NCI-H146 (cell line): ENCODE measurements at regions not wholly inside any gene's neighbourhood (a gene's known extent, or its start where the extent isn't known, plus 50 kb on each side); places are given as distances from the start of the nearest gene placed in this dataset.
"Not testable (repeated sequence)": the region's sequence is repeated elsewhere in the genome, so short reads cannot be mapped to it uniquely, and the experiment has no call there.

Experiments
- DNase-seq: peaks from one replicate; lab custom pipeline; 2025; lab: John Stamatoyannopoulos, UW

GRCh38 chr7:152949790-152950189, 190.2 kb downstream of the ACTR3B start:
- no peak for DNase-seq

DNA sequence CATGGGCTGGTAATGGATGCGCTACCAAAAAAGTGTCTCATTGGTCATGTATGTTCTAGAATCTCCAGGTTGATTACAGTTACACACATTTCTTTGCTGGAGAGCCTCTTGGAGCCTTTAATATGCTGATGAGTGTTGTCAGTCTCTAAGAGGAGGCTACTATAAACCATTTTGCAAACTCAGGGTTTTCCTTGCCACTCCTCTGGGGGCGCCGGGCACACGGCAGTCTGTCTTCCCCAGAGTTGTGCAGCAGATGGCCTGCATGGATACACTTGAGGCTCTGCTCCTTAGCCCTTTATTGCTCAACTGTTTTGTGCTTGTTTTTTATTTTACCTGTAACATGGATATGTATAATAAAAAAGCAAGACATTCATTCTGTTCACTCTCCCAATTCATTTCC, 196.5 kb downstream of the ACTR3B start:
- no peak for DNase-seq

GRCh38 chr7:152959610-152960009, 200.1 kb downstream of the ACTR3B start:
- DNase-seq: no peak

DNA sequence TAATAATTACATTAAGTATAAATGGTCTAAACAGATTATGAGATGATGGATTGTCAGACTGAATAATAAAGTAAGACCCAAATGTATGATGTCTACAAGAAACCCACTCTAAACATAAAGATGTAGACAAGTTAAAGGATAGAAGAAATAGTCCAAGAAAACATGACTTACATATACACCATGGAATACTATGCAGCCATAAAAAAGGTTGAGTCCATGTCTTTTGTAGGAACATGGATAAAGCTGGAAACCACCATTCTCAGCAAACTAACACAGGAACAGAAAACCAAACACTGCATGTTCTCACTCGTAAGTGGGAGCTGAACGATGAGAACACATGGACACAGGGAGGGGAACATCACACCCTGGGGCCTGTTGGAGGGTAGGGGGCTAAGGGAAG, 202.2 kb downstream of the ACTR3B start:
- not testable (repeated sequence) for DNase-seq

DNA sequence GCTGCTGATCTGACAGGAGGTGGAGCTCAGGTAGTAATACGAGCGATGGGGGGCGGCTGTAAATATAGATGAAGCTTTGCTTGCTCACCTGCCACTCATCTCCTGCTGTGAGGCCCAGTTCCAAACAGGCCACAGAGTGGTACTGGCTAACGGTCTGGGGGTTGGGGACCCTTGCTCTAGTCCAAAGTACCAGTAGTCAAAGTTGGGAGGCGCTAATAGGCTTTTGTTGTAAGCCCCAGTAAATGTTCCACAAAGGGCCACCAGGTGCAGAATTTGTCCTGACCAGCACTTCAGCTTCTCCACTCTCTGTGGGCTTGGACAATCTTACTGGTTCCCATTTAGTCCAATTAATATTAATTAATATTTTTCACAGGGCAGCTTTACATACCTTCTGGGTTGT, 206.6 kb downstream of the ACTR3B start:
- no peak for DNase-seq

DNA sequence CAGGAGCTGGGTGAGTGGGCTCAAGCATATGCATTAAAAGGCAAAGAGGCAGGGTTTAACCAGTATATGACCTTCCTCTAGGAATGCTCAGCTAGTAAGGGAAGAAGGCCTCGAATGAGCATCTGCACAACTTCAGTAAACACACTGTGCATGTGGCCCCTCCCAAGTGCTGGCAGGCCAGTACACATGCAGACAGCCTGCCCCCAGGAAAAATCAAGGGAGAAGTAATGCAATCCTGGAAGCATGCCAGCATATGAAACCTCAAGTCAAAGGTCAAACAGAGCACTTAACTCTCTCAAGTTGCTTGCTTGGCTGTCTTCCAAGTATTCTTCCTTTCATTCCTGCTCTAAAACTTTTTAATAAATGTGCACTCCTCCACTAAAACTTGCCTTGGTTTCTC, 208.4 kb downstream of the ACTR3B start:
- DNase-seq: no peak

GRCh38 chr7:152968514-152968913, 209.0 kb downstream of the ACTR3B start:
- DNase-seq: no peak

DNA sequence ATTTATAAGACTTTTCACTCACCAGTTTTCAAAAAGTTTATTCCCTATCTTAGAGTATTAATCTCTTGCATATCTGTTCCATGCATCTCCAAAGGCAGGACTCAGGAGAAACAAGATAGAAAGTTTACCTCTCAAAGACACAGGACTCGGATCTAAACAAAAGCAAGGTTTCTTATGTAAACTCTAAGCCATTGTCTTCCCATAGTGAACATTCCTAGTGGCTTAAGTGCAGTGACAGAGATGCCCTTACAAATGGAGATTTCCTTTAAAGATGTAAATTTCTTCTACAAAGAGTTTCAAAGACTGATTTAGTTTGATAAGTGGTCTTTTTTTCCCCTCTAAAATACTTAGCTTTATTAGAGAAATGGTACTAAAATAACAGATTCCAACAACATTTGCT, 209.8 kb downstream of the ACTR3B start:
- DNase-seq: no peak

GRCh38 chr7:152969839-152970238, 210.3 kb downstream of the ACTR3B start:
- DNase-seq: no peak

DNA sequence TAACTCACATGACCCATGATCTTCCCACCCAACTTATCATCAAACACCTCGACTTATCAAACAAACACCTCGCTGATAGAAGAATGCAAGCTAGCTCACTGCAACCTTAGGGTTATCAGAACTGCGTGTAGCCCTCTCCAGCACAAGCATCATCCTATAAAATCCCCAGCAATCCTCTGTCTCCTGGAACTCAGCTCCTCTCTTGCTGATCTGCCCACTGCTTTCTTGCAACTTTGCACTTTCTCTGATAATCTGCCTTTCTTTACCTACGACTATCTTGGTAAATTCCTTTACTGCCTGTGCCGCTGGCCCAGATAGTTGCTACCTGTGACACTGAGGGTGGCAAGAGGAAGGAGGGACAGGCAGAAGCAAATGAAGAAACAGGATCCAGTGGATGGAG, 210.9 kb downstream of the ACTR3B start:
- no peak for DNase-seq

DNA sequence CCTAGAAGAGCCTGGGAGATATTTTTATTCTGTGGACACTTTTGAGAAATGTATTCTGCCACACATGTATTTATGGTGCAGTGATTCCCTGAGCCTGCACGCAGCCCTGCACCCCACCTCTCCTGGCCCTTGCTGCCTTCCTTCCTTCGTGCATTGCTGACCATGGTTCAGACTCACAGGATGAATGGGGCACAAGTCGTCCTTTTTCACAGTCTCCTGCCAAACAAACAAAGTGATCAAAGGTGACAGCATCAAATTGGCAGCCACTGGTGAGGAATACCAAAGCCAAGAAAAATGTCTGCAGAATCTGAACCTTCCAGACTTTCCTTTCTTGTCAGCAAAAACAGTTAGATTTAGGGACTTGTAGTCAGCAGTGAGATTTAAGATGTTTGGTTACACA, 215.0 kb downstream of the ACTR3B start:
- DNase-seq: no peak

DNA sequence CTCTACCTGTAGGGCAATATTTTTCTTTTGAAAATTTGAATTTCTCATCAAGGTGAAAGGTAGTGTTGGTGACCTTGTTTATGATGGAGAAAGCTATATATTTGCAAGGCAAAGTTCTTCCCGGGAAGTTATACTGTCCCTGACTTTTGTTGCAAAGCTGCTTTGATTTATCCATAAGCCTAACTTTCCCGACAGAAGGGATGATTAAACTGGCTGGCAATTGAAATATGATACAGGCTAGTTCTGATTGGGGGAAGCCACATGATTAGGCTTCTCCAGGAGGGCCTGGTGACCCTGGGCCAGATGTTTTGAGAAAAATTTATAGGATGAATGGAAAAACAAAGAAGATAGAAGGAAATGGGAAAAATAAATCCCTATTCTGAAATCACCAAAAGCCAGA, 215.5 kb downstream of the ACTR3B start:
- DNase-seq: no peak

DNA sequence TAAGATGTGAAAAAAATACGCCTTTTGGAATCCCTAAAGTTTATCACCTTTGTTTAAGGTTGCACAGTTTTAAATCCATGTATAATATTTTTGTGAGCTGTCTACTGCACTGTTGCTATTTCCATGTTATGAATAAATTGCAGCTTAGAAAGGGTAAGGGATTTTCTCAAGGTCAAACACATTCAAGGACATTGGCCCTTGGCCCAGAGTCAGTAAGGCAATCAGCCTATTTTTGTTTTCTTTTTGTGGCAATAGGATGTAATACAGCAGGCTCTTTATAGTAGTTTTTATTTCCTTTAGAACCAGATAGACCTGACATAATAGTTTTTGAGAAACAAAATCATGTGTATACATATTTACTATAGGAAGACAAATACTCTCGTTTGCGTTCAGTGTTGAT, 219.8 kb downstream of the ACTR3B start:
- no peak for DNase-seq

- DNase-seq: no peak
These were observed 224.9 kb downstream of the ACTR3B start for GRCh38 chr7:152984421-152984820.

DNA sequence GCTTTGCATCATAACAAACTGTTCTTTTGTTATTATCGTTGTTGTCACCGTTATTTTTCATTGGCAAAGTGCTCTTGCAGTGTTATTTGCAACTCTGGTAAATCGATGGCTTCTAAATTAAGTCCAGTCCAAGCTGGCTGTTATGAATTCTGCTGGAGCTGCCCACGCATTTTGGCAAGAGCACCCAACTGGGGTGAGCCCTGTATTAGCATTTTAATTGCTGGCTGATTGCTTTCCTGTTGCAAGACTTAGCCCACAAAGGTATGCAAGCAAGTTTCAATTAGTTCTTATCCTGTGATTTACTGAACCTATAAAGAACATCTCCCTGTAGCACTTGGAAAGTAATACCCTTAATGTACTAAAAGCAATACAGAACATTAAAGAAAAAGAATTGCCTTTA, 226.8 kb downstream of the ACTR3B start:
- DNase-seq: no peak

DNA sequence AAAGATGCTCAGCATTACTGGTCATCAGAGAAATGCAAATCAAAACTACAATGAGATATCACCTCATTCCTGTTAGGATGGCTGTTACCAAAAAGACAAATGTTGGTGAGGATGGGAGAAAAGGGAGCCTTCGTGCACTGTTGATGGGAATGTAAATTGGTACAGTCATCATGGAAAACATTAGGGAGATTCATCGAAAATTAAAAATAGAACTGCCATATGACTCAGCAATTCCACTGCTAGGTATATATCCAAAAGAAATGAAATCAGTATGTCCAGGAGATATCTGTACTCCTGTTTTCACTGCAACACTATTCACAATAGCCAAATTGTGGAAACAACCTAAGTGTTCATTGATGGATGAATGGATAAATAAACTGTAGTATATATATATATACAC, 228.1 kb downstream of the ACTR3B start:
- DNase-seq: no peak

DNA sequence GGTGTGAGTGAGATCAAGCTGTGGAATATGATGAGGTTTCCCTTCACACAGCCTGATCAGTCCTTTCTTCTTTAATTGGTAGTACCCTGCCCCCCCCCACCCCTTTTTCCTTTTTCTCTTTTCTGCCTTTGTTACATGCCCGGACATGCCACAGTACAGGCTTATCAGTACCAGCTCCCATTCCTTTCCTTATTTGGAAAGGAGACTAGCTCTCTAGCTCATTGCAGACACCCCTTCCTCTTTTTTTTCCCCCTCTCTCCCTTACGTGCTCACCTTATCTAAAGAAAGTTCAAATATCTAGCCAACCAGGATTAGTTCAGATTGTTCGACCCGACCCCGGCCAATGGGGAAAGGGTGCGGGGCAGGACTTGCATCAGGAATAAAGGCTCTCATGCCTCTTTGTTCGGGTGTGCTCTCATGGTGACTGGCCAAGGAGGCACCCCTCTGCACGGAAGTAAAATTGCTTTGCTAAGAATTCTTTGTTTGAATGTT, 230.4 kb downstream of the ACTR3B start:
- DNase-seq: peak; percentile 28

GRCh38 chr7:152998420-152998819, 238.9 kb downstream of the ACTR3B start:
- no peak for DNase-seq

- no peak for DNase-seq
These were observed 242.6 kb downstream of the ACTR3B start for GRCh38 chr7:153002115-153002514.

- no peak for DNase-seq
These were observed 243.0 kb downstream of the ACTR3B start for GRCh38 chr7:153002572-153002971.

DNA sequence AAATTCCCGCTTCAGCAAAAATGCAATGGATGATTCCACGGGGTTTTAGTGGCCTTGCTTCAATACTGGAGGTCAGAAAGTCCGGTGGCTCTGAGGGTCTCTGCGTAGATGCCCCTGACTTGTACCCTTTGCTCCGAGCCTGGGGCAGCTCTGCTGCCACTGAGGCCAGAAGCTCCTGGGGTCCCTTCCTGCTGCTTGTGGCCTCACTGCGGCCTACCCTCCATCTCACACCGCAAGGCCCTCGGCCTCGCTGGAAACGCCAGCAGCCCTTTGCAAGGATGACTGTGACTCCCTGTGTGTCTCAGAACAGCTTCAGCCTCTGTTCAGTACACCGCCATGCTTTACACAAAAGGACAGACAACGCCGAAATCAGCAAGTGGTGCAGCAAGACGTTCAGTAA, 244.8 kb downstream of the ACTR3B start:
- no peak for DNase-seq

- no peak for DNase-seq
These were observed 246.3 kb downstream of the ACTR3B start for GRCh38 chr7:153005750-153006435.

- DNase-seq: no peak
These were observed 246.9 kb downstream of the ACTR3B start for GRCh38 chr7:153006452-153006851.

DNA sequence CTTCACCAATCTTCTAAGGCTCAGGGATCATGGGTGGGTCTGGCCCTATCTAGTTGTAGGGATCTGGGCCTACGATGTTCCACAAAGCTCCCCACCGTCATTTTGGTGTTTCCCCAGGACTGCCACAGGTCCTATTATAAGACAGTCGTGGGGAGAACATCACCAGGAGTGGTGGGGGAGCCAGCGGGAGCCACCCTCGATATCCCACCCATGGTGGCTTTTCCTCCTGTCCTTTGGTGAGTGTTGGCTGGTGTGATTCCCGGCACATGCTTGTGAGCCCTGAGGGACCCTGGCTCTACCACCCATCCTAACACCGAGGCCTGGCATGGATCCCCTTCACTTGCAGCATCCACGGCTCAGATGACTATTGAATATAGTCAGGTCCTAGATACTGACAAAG, 247.4 kb downstream of the ACTR3B start:
- no peak for DNase-seq
